ENCODE measurements at regions not wholly inside any gene's neighbourhood (a gene's known extent, or its start where the extent isn't known, plus 50 kb on each side); places are given as distances from the start of the nearest gene placed in this dataset.

DNA sequence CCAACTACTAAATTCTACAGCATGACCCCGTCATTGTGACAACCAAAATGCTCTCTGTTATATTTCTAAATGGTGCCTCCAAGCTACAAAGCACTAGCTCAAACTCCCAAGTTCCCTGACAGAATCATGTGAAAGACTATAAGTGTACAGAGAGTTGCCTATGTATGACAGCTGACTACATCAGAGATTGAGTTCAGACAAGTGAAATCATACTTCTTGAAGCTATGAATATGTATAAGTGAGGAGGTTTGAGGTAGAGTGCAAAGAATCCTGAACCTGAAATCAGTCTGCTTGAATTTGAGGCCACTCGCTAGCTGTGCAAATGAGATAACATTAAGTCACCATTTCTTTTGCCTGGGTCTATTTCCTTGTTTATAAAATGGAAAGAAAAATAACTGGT lies 63.9 kb upstream of the TP63 start:
- TF ChIP-seq, protein P1, sequence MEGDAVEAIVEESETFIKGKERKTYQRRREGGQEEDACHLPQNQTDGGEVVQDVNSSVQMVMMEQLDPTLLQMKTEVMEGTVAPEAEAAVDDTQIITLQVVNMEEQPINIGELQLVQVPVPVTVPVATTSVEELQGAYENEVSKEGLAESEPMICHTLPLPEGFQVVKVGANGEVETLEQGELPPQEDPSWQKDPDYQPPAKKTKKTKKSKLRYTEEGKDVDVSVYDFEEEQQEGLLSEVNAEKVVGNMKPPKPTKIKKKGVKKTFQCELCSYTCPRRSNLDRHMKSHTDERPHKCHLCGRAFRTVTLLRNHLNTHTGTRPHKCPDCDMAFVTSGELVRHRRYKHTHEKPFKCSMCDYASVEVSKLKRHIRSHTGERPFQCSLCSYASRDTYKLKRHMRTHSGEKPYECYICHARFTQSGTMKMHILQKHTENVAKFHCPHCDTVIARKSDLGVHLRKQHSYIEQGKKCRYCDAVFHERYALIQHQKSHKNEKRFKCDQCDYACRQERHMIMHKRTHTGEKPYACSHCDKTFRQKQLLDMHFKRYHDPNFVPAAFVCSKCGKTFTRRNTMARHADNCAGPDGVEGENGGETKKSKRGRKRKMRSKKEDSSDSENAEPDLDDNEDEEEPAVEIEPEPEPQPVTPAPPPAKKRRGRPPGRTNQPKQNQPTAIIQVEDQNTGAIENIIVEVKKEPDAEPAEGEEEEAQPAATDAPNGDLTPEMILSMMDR (IDR thresholded peaks at IDR 0.05): no peak
- TF ChIP-seq POLR2A (IDR thresholded peaks at IDR 0.05): no peak

All from heart left ventricle (tissue), 13 donors.